CD4-positive, alpha-beta T cell treated with Interleukin-15 for 4 hours (primary cell): ENCODE measurements at regions not wholly inside any gene's neighbourhood (a gene's known extent, or its start where the extent isn't known, plus 50 kb on each side); places are given as distances from the start of the nearest gene placed in this dataset.
"Not testable (repeated sequence)": the region's sequence is repeated elsewhere in the genome, so short reads cannot be mapped to it uniquely, and the experiment has no call there.

ENCODE experiments used
- DNase-seq: peaks from one replicate; pipeline ENCODE4 v3.0.0-alpha.2; 2020; ENCODE audit warnings: low spot score

DNA sequence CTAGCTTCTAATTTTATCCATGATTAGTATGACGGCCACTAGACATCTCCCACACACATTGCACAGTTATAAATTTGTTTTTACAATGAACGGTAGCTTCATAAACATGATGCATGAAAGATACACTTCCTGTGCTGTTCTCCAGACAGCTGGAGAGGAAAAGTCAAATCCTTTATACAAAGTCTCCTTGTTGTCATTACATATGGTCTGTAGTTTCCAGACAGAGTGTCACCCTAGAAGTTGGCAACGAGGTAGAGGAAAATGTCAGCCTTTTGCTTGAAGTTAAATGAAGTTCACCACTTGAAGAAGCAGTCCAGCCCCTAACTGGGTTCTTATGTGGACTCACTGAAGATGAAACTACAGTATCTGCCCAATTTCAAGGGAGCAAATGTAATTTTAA lies 253.0 kb upstream of the P2RY1 start:
- DNase-seq, result no peak

DNA sequence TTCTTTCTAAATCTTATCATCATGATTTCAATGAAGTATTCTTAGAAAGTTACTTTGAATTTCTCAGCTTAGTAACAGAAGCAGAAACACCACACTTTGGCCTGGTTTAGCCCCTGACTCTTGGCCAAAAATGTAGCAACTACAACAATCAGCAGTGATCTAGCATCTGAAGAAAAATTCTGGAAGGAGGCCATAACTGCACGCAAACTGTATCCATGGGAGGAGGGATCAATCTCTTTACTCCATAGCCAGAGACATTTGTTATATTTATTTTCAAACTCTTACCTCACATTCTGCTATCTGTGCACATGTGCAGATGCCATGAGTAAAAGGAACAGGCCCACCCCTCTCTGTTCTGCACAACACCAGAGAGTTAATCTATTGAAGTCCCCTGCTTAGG lies 251.0 kb upstream of the P2RY1 start:
- no peak for DNase-seq

- DNase-seq, result no peak
These were observed 248.0 kb upstream of the P2RY1 start for GRCh38 chr3:152586974-152587373.

DNA sequence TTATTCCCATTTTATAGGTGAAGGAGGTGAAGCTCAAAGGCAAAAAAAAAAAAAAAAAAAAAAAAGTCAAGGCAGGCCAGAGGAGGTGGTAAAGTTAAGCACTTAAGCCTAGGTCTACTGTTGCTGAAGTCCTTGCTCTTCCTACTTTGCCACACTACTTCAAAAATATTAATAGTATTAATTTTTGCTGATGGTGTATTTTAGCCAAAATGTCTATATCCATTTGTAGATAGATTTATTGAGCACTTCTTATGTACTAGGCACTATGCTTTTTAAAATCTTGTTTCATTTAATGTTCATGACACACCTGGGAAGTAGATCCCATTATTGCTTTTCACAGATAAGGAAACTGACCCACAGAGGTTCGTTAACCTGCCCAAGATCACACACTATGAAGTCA lies 247.1 kb upstream of the P2RY1 start:
- no peak for DNase-seq

DNA sequence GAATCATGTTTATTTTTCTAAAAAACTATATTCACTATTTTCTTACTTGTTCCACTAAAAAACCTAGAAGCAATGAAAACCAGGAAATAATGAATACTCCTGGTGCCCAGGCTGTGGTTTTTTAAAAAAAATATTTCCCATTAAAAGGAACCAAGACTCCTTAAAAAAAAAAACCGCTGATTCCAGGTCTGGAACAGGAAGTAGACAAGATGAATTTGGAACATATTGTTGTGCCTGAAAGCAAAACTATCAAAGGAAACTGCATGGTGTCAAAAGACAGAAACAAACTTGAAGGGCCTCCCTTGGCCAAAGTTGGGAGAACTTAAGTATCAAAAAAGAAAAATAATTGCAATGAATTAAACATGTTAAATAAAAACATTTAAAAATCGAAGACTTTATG lies 245.3 kb upstream of the P2RY1 start:
- DNase-seq, result no peak

- no peak for DNase-seq
These were observed 243.4 kb upstream of the P2RY1 start for GRCh38 chr3:152591515-152591914.

DNA sequence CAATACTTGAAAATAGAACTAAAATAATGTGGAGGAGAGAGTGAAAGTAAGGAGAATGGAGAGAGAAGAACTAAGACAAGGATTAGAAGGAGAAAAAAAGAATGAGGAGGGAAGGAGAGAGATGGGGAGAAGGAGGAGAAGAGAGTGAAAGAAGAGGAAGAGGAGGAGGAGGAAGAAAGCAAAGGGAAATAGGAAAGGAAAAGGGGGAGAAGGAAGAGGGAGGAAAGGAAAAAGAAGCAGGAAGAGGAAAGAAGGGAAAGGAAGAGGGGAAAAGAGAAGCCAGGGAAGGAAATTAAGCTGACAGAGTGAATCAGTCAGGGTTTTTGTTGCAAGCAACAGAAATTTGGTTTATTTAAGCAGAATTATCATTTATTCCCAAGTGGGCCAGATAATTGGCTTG lies 241.7 kb upstream of the P2RY1 start:
- DNase-seq, result no peak

DNA sequence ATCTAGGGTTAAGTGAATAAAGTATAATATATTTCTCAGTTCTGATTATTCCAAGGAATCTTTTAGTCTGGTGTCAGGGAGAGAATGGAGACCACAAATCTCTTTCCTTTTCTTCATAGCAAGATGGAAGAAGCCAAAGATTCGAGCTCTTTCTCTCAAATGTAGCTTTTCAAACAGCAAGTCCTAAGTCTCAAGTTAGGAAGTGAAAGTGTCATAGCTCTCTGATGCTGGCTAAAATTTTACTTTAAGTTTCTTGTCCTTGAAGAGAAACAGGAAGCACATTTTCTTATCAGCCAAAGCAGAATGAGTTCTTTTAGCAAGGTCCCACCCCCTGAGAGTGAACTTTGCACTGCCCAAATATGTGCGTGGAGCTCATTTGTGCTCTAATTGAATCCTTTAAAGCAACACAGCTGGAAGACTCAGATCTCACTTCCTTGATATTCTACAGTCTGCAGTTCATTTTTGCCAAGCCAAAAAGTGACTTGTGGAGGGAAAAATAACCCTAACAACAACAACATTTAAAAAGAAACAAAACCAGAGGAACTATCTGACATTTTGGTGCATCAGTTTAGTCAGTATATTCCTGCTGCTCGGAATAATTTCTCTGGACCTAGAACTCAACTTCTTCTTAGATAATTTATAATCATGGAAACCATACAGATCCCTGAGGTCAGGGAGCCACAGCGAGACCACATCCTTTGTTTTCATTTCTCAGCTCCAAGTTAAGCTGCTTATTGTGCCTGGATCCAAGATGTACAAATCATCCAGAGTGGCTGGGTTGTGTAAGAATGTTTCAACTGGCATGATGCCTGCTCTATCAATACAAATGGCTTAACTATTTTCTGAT lies 238.7 kb upstream of the P2RY1 start:
- no peak for DNase-seq

- DNase-seq, result not testable (repeated sequence)
These were observed 238.1 kb upstream of the P2RY1 start for GRCh38 chr3:152596832-152597231.

DNA sequence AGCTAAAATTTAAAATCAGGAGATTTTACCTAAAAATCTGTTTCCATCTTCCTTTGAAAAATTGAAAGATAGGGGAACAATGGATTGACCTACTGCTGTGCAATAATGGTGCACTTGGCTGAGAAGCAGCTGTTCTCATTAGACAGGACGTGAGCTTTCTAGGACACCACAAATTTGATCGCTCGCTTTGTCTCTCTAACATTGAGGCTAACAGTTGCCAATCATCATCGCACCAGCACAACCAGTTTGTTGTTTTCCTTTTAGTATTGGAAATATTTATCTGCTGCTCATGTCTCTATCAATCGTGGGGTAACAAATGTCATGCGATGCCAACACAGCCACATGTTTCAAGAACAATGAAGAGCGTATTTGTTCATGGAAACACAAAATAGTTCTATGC lies 228.8 kb upstream of the P2RY1 start:
- no peak for DNase-seq

DNA sequence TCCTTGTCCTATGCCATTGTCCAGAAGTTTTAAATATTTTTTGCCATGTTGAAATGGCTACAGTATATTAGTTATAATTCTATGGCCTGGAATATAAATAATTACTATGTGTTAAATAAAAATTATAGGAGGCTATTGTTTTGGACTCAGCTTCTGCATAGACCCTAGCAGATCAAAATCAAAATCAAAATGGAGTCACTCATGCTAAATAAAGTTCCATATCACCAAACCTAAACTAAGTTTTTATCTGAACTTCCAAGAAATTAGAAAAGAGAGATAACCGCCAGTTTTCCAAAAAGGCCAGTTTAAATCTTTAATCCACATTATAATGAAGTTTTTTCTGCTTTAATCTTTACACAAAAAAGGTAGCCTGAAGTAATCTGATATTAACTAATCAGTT lies 227.8 kb upstream of the P2RY1 start:
- no peak for DNase-seq

- DNase-seq, result no peak
These were observed 226.0 kb upstream of the P2RY1 start for GRCh38 chr3:152608696-152609594.

DNA sequence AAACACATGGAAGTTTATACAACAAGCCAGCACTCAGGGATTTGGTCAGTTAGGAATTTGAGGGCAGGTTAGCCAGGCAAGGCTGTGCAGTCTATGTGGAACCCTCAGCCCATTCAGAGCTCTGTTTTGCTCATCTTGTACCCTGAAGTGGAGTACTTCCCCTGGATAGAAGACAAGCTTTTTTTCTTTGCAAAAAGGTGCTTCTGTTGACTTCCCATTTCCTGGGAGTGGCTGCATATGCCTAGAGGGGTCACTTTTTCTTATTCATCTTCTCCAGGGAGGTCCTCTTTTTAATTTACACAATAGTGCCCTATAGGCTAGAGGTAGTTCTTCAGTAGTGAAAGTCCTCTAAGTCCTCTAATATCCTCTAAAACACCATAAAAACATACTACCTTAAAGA lies 225.0 kb upstream of the P2RY1 start:
- DNase-seq, result no peak

DNA sequence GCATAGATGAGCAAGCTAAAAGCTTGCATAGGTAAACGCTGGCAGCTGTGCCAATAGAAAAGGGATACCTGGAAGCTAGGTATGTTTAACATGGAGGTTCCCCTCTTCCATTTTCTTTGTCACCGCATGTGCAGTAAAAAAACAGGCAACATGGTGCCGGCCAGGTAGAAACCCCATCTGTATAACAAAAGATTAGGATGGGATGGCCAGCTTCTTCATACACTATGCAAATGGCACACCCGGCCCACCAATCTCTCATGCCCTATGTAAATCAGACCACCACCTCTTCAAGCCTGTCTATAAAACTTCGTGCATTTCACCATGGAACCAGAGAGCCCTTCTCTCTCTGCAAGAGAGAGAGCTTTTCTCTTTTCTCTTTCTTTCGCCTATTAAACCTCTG lies 224.3 kb upstream of the P2RY1 start:
- DNase-seq, result no peak

DNA sequence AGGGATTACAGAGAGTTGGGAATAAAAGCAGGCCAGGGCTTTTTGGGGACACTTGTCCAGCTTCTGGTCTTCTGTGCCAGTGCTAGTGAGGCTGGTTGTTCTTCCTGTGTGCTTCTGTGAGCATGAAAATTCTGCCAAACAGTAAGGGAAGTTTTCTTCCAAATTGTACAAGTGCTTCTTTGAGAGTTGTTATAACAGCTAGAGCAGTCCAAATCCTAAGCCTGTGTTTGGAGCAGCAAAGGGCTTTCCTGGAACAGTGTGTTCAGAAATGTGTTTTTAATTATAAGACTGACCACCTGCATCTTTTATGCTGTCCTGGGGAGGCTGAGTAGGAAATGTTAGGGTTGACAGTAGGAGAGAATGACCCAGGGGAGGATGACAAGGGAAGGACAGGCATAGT lies 223.0 kb upstream of the P2RY1 start:
- no peak for DNase-seq

GRCh38 chr3:152613851-152614250 lies 221.1 kb upstream of the P2RY1 start:
- DNase-seq, result no peak

- DNase-seq, result no peak
These were observed 219.2 kb upstream of the P2RY1 start for GRCh38 chr3:152615681-152616080.

DNA sequence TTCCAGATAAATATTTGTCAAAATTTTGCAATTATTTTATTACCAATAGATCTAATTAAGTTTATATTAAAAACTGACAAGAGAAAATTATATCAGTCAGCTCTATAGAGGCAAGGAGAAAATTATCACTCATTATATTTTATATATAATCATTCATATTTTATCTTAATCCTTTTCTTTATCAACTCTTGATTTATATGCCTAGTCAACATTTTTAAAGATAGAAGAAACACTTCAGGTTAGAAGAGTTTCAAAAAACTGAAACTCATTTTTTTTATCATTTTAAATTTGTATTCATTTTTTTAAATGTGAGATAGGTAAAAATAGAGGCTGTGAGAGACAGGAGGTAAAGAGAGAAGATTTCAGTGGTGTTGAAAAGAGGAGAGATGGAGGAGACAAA lies 217.3 kb upstream of the P2RY1 start:
- DNase-seq, result no peak

GRCh38 chr3:152618529-152618928 lies 216.4 kb upstream of the P2RY1 start:
- DNase-seq, result no peak

- DNase-seq, result no peak
These were observed 215.2 kb upstream of the P2RY1 start for GRCh38 chr3:152619691-152620090.

- DNase-seq, result no peak
These were observed 214.5 kb upstream of the P2RY1 start for GRCh38 chr3:152620395-152620794.

DNA sequence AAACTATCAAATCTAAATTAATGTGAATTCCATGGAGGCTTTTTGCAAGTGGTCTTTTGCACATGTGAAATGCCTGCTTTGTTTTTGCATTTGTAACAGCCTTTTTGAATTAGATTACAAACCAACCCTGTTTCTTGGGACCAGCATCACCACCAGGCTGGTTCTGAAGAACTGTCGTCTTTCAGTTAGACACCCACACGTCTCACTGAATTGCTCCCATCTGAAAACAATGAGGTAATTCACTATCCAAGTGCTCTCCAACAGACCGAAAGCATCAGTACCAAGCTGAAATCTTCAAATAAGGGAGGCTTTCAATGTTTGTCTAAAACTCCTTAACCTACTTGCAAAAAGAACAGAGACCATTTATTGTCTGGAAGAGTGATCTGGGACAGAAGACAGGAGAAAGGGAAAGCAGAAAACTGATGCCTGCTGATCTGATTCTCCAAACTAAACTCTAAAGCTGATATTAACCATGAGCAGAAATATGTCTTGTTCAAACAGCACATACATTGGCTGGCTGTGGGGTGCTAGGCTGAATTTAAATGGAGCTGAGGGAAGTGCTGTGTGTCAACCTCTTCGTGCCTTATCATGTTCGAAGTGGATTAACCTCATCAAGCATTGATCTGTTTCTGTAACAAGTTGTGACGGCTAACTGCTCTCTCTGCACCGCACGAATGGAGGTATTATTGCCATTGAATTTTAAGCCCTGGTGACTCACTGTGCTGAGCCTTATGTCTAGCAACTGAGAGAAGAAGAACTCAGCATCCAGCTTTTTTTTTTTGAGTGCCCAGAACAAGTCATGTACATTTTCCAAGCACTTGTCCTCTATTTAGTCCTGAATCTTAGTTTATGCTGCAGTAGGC lies 213.7 kb upstream of the P2RY1 start:
- DNase-seq, result no peak
